Fibroblast of skin of left quadriceps (primary cell): ENCODE measurements at regions not wholly inside any gene's neighbourhood (a gene's known extent, or its start where the extent isn't known, plus 50 kb on each side); places are given as distances from the start of the nearest gene placed in this dataset.
"Not testable (repeated sequence)": the region's sequence is repeated elsewhere in the genome, so short reads cannot be mapped to it uniquely, and the experiment has no call there.

Source experiments
- DNase-seq, 2 experiments: peaks; one replicate each; pipeline ENCODE4 v3.0.0-alpha.2; 2013; ENCODE audit warnings: low read depth in 2 of 2

GRCh38 chr12:74259199-74259598 lies 278.4 kb upstream of the ATXN7L3B start:
- no peak for DNase-seq

GRCh38 chr12:74264692-74265091 lies 272.9 kb upstream of the ATXN7L3B start:
- DNase-seq: no peak

- not testable (repeated sequence) for DNase-seq
Observed at GRCh38 chr12:74269355-74269754, 268.3 kb upstream of the ATXN7L3B start.

GRCh38 chr12:74280156-74280655 lies 257.4 kb upstream of the ATXN7L3B start:
- no peak for DNase-seq

GRCh38 chr12:74281401-74282180 lies 256.0 kb upstream of the ATXN7L3B start:
- DNase-seq: not testable (repeated sequence)

- no peak for DNase-seq
Observed at GRCh38 chr12:74283646-74284045, 254.0 kb upstream of the ATXN7L3B start.

- DNase-seq: no peak
Observed at GRCh38 chr12:74285773-74286172, 251.9 kb upstream of the ATXN7L3B start.

GRCh38 chr12:74286254-74286653 lies 251.4 kb upstream of the ATXN7L3B start:
- no peak for DNase-seq

GRCh38 chr12:74292351-74293194 lies 245.1 kb upstream of the ATXN7L3B start:
- DNase-seq: no peak

- no peak for DNase-seq
Observed at GRCh38 chr12:74293689-74294131, 243.9 kb upstream of the ATXN7L3B start.

- DNase-seq: no peak
Observed at GRCh38 chr12:74317078-74317601, 220.5 kb upstream of the ATXN7L3B start.

- DNase-seq: no peak
Observed at GRCh38 chr12:74317741-74318140, 219.9 kb upstream of the ATXN7L3B start.

- no peak for DNase-seq
Observed at GRCh38 chr12:74319886-74320285, 217.7 kb upstream of the ATXN7L3B start.

- DNase-seq: no peak
Observed at GRCh38 chr12:74321381-74321780, 216.3 kb upstream of the ATXN7L3B start.

- no peak for DNase-seq
Observed at GRCh38 chr12:74322792-74323191, 214.8 kb upstream of the ATXN7L3B start.

GRCh38 chr12:74328623-74329022 lies 209.0 kb upstream of the ATXN7L3B start:
- no peak for DNase-seq

- DNase-seq: no peak
Observed at GRCh38 chr12:74334780-74335179, 202.9 kb upstream of the ATXN7L3B start.

- peak; percentile 4 to 9 for DNase-seq
Observed at GRCh38 chr12:74337951-74338350, 199.7 kb upstream of the ATXN7L3B start.

- DNase-seq: no peak
Observed at GRCh38 chr12:74339211-74339610, 198.4 kb upstream of the ATXN7L3B start.

- DNase-seq: peak; percentile 34 to 39
Observed at GRCh38 chr12:74349925-74350324, 187.7 kb upstream of the ATXN7L3B start.

GRCh38 chr12:74365178-74365964 lies 172.3 kb upstream of the ATXN7L3B start:
- peak; percentile 7 to 15 for DNase-seq
